Aorta (tissue), 5 donors: ENCODE measurements at regions not wholly inside any gene's neighbourhood (a gene's known extent, or its start where the extent isn't known, plus 50 kb on each side); places are given as distances from the start of the nearest gene placed in this dataset.

Experiments used
- ATAC-seq: fragments of 200-7000 bp; cut with Tn5 transposase; one replicate; pipeline ENCODE4 v1.9.1; 2022; ENCODE audit warnings: moderate library complexity; ENCODE audit not compliant: low FRiP score
- DNase-seq, 2 donors: peaks; one replicate each; pipeline ENCODE4 v3.0.0-alpha.2; 2020
- H3K27ac ChIP-seq, 2 donors: one replicate each; pipeline ENCODE4 v1.5.1; 2013; ENCODE audit warnings: low read length in 2 of 2, mild to moderate bottlenecking in 2 of 2, moderate library complexity in 2 of 2, control low read depth in 1 of 2, inconsistent platforms in 1 of 2, low read depth in 1 of 2
- H3K27me3 ChIP-seq, 2 donors: one replicate each; pipeline ENCODE4 v1.6.1; 2013; ENCODE audit warnings: control low read depth in 1 of 2, low read length in 1 of 2, mild to moderate bottlenecking in 1 of 2, moderate library complexity in 1 of 2; ENCODE audit not compliant: insufficient read depth in 2 of 2, control insufficient read depth in 1 of 2
- H3K36me3 ChIP-seq, 2 donors: one replicate each; pipeline ENCODE4 v1.6.1; 2013; ENCODE audit warnings: control low read depth in 1 of 2, low read length in 1 of 2, mild to moderate bottlenecking in 1 of 2; ENCODE audit not compliant: insufficient read depth in 2 of 2, control insufficient read depth in 1 of 2
- H3K4me1 ChIP-seq, 2 donors: one replicate each; pipeline ENCODE4 v1.6.1; 2013; ENCODE audit warnings: low read length in 2 of 2, control low read depth in 1 of 2, mild to moderate bottlenecking in 1 of 2, moderate library complexity in 1 of 2; ENCODE audit not compliant: insufficient read depth in 2 of 2, control insufficient read depth in 1 of 2
- H3K4me3 ChIP-seq, 2 donors: one replicate each; pipeline ENCODE4 v1.5.1; 2013; ENCODE audit warnings: low read length in 2 of 2, control low read depth in 1 of 2, mild to moderate bottlenecking in 1 of 2
- H3K9me3 ChIP-seq: one replicate; pipeline ENCODE4 v1.6.1; 2013; ENCODE audit warnings: mild to moderate bottlenecking, low read length; ENCODE audit not compliant: control insufficient read depth
- WGBS, 2 donors: extraction: QIAGEN DNeasy Blood & Tissue Kit; methylation state at CpG; one replicate each; pipeline ENCODE4 v1.1.7; 2013; 5-methylcytosine and 5-hydroxymethylcytosine counted together
- intact Hi-C, 2 donors: fragments of 100-400 bp; cut with DNase I; formaldehyde crosslinking; loops; one replicate each; pipeline versions ENCODE4 v1.14.2 to v1.15.0; 2022
- donor health status: healthy with polysubstance abuse.
- donor health status: Bipolar disorder and iron deficiency.
- donor health status: DM: no; HTN: no; CAD: no.
- donor health status: DM: no; HTN: no; CAD: no.
- donor health status: DM: yes; HTN: yes; CAD: no.

DNA sequence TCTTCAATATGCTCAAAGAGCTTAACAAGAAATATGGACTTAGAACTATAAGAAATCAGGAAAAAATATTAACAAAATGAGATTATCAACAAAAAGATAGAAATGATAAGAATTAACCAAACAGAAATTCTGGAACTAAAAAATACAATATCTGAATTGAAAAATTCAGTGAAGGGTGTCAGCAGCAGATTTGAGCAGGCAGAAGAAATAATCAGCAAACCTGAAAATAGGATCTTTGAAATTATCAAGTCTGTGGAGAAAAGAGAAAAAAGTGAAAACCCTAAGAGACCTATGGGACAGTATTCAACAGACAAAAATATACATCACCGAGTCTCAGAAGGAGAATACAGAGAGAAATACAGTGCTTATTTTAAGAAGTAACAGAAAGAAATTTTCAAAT, 877.8 kb upstream of the AGA start:
- peaks cover 2% of the 10 kb centered on the region for H3K9me3 ChIP-seq
- H3K4me3 ChIP-seq: no peak overlapping the region
- no peak for ATAC-seq
- no peaks in the 10 kb centered on the region for H3K36me3 ChIP-seq
- no peak overlapping the region for H3K27ac ChIP-seq
- no peak for DNase-seq
- 88 to 100% methylated on average over 1 of the region's 1 CpG for WGBS, 2 donors
- intact Hi-C loops: no loop called here
- no peaks in the 10 kb centered on the region for H3K27me3 ChIP-seq
- no peaks in the 10 kb centered on the region for H3K4me1 ChIP-seq

- H3K4me3 ChIP-seq: no peak overlapping the region
- no peak for DNase-seq
- intact Hi-C loops: no loop called here
- H3K4me1 ChIP-seq: no peaks in the 10 kb centered on the region
- H3K9me3 ChIP-seq: peaks cover 2% of the 10 kb centered on the region
- no peaks in the 10 kb centered on the region for H3K36me3 ChIP-seq
- no peaks in the 10 kb centered on the region for H3K27me3 ChIP-seq
- no peak overlapping the region for H3K27ac ChIP-seq
- no peak for ATAC-seq
- 82 to 85% methylated on average over 5 of the region's 5 CpGs for WGBS, 2 donors
These were observed 880.4 kb upstream of the AGA start for GRCh38 chr4:178322524-178323183.

DNA sequence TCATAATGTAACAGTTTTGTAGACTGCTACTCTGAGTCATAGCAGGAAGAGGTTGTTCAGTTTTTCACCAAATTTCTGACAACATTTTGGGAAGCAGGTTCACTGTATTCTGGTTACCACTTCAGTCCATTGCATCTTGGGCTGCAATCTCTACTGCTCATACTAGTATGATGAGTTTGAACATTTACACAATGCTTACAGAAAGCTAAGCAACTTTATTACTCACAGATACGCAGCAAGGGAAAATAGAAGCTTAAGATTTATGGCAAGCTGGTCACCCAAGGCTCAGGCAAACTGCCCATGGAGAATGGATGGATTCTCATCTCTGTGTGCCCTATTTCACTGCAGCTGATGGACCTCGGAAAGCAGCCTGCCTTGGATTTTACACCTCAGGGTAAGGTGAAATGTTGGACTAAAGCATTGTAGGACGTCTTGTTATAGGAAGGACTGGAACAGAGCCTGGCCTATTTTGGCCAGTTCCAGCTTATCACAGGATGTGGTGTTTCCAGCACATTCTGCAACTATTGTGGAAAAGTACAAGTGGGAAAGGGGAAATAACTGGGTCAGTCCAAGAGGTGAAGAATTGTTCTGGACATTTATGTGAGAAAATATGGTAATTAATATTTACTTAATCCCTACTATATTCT, 887.1 kb upstream of the AGA start:
- WGBS, 2 donors: 59% methylated on average over 3 of the region's 3 CpGs
- ATAC-seq: no peak
- intact Hi-C loops: no loop called here

DNA sequence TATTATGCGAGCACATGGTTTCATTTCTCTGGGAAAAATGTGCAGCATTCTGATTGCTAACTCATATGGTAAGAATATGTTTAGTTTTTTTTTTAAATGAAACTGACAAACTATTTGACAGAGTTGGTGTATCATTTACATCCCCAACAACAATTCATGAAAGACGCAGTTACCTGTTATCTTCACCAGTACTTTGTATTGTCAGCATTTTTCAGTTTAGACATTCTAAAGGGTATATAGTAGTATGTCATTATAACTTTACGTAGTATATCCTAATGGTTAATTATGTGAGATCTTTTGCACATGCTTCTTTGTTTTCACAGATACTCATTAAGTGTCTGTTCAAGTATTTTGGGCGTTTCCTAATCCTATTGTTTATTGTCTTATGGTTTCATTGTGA, 891.1 kb upstream of the AGA start:
- no peaks in the 10 kb centered on the region for H3K27me3 ChIP-seq
- H3K27ac ChIP-seq: no peak overlapping the region
- no peaks in the 10 kb centered on the region for H3K36me3 ChIP-seq
- intact Hi-C loops: no loop called here
- no peak for DNase-seq
- no peaks in the 10 kb centered on the region for H3K9me3 ChIP-seq
- ATAC-seq: no peak
- H3K4me3 ChIP-seq: no peak overlapping the region
- no peaks in the 10 kb centered on the region for H3K4me1 ChIP-seq
- 85 to 89% methylated on average over 4 of the region's 4 CpGs for WGBS, 2 donors

More for the DNA sequence above, 887.1 kb upstream of the AGA start:
- Histone ChIP-seq H3K4me3 (no peak overlapping the region), H3K27me3 (no peaks in the 10 kb centered on the region), H3K4me1 (no peaks in the 10 kb centered on the region), H3K36me3 (no peaks in the 10 kb centered on the region), H3K9me3 (peaks cover 2% of the 10 kb centered on the region), H3K27ac (no peak overlapping the region)
- no peak for DNase-seq

GRCh38 chr4:178339769-178340168, 897.5 kb upstream of the AGA start:
- no peaks in the 10 kb centered on the region for H3K36me3 ChIP-seq

DNA sequence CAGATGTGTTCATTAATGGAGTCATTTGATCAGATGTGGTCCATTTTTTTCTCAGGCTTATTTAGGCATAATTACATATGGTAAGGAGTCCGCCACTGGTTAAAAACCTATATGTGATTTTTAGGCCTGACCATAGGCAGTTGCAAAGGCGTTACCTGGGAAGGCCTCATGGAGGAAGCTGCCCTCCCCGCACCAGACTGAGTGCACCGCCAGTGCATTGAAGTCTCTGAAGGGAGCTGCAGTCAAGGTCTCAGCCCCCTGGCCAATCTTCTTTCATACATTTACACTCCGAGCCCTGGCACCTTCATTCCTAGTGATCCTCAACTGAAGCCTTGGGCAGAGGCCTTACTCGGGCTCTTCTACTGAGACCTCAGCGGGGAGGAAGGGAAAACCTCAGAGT, 898.2 kb upstream of the AGA start:
- DNase-seq (no peak), ATAC-seq (no peak)
- Histone ChIP-seq H3K27ac (no peak overlapping the region), H3K36me3 (no peaks in the 10 kb centered on the region), H3K4me3 (no peak overlapping the region), H3K27me3 (no peaks in the 10 kb centered on the region), H3K9me3 (no peaks in the 10 kb centered on the region), H3K4me1 (no peaks in the 10 kb centered on the region)
- intact Hi-C loops: no loop called here
- 92 to 93% methylated on average over 7 of the region's 7 CpGs for WGBS, 2 donors

More at GRCh38 chr4:178339769-178340168, 897.5 kb upstream of the AGA start:
- ATAC-seq (no peak), DNase-seq (no peak)
- Histone ChIP-seq H3K9me3 (no peaks in the 10 kb centered on the region), H3K27me3 (no peaks in the 10 kb centered on the region), H3K4me1 (no peaks in the 10 kb centered on the region), H3K27ac (no peak overlapping the region), H3K4me3 (no peak overlapping the region)
- intact Hi-C loops: no loop called here

GRCh38 chr4:178344096-178344495, 901.9 kb upstream of the AGA start:
- no peaks in the 10 kb centered on the region for H3K4me1 ChIP-seq
- ATAC-seq (no peak), DNase-seq (no peak)
- no peaks in the 10 kb centered on the region for H3K36me3 ChIP-seq
- no peak overlapping the region for H3K27ac ChIP-seq
- H3K27me3 ChIP-seq: no peaks in the 10 kb centered on the region
- intact Hi-C loops: no loop called here
- H3K9me3 ChIP-seq: no peaks in the 10 kb centered on the region
- H3K4me3 ChIP-seq: no peak overlapping the region

GRCh38 chr4:178347111-178347510, 904.9 kb upstream of the AGA start:
- H3K4me1 ChIP-seq: no peaks in the 10 kb centered on the region
- H3K27me3 ChIP-seq: no peaks in the 10 kb centered on the region
- intact Hi-C loops: no loop called here
- H3K36me3 ChIP-seq: no peaks in the 10 kb centered on the region
- no peak overlapping the region for H3K4me3 ChIP-seq
- ATAC-seq (no peak), DNase-seq (no peak)
- no peaks in the 10 kb centered on the region for H3K9me3 ChIP-seq
- no peak overlapping the region for H3K27ac ChIP-seq

GRCh38 chr4:178349601-178350000, 907.4 kb upstream of the AGA start:
- WGBS, 2 donors: 52 to 53% methylated on average over 4 of the region's 4 CpGs
- no peak overlapping the region for H3K27ac ChIP-seq
- DNase-seq (no peak), ATAC-seq (no peak)
- no peaks in the 10 kb centered on the region for H3K27me3 ChIP-seq
- no peak overlapping the region for H3K4me3 ChIP-seq
- no peaks in the 10 kb centered on the region for H3K4me1 ChIP-seq
- no peaks in the 10 kb centered on the region for H3K9me3 ChIP-seq
- intact Hi-C loops: no loop called here
- no peaks in the 10 kb centered on the region for H3K36me3 ChIP-seq
